HFF-Myc (cell line): ENCODE measurements at regions not wholly inside any gene's neighbourhood (a gene's known extent, or its start where the extent isn't known, plus 50 kb on each side); places are given as distances from the start of the nearest gene placed in this dataset.

Source experiments
- DNase-seq: peaks from one replicate; pipeline ENCODE4 v3.0.0-alpha.2; 2011; ENCODE audit warnings: low read depth; ENCODE audit errors: extremely low read depth
- H3K4me3 ChIP-seq: replicated peaks from 2 replicates; pipeline ENCODE4 v1.5.1; 2011; ENCODE audit warnings: low read depth, mild to moderate bottlenecking, control low read depth, low read length
- TF ChIP-seq, protein P1 (sequence below): IDR thresholded peaks from 2 replicates; pipeline ENCODE4 v1.5.1; 2012; ENCODE audit warnings: mild to moderate bottlenecking, low read depth, low read length, control low read depth; ENCODE audit errors: missing control alignments

GRCh38 chr4:124085561-124086180 is 626.9 kb downstream of the ANKRD50 start:
- no peak overlapping the region for H3K4me3 ChIP-seq
- no peak for DNase-seq
- TF ChIP-seq, protein P1, sequence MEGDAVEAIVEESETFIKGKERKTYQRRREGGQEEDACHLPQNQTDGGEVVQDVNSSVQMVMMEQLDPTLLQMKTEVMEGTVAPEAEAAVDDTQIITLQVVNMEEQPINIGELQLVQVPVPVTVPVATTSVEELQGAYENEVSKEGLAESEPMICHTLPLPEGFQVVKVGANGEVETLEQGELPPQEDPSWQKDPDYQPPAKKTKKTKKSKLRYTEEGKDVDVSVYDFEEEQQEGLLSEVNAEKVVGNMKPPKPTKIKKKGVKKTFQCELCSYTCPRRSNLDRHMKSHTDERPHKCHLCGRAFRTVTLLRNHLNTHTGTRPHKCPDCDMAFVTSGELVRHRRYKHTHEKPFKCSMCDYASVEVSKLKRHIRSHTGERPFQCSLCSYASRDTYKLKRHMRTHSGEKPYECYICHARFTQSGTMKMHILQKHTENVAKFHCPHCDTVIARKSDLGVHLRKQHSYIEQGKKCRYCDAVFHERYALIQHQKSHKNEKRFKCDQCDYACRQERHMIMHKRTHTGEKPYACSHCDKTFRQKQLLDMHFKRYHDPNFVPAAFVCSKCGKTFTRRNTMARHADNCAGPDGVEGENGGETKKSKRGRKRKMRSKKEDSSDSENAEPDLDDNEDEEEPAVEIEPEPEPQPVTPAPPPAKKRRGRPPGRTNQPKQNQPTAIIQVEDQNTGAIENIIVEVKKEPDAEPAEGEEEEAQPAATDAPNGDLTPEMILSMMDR, result no peak

- no peak overlapping the region for H3K4me3 ChIP-seq
- TF ChIP-seq, protein P1, result no peak
- no peak for DNase-seq
Measured at GRCh38 chr4:124090021-124090420, 622.5 kb downstream of the ANKRD50 start.

DNA sequence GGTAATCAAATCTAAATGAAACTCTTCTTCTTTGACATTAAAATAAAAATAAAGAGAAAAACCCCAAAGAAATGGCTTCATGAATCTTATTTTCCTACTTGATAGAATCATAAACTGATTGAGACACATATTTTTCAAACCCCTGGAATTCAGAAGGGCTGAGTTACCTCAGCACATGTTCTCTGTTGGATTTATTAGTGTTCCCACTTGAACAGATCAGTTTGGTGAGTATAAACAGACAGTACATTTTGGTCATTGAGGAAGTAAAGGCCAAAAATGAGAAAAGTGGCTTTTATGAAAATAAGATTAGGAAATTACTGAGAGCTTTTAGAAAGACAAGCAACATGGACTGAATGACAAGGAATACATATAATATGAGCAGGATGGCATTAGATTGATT is 620.4 kb downstream of the ANKRD50 start:
- TF ChIP-seq, protein P1, result no peak
- H3K4me3 ChIP-seq, result no peak overlapping the region
- no peak for DNase-seq

- TF ChIP-seq, protein P1, result no peak
- H3K4me3 ChIP-seq, result no peak overlapping the region
- peak; percentile 57 for DNase-seq
Measured at GRCh38 chr4:124092541-124092984, 620.0 kb downstream of the ANKRD50 start.

GRCh38 chr4:124095621-124096020 is 616.9 kb downstream of the ANKRD50 start:
- H3K4me3 ChIP-seq, result no peak overlapping the region
- TF ChIP-seq, protein P1, result no peak
- DNase-seq, result no peak

GRCh38 chr4:124096290-124096689 is 616.2 kb downstream of the ANKRD50 start:
- TF ChIP-seq, protein P1, result no peak
- no peak overlapping the region for H3K4me3 ChIP-seq
- DNase-seq, result no peak

DNA sequence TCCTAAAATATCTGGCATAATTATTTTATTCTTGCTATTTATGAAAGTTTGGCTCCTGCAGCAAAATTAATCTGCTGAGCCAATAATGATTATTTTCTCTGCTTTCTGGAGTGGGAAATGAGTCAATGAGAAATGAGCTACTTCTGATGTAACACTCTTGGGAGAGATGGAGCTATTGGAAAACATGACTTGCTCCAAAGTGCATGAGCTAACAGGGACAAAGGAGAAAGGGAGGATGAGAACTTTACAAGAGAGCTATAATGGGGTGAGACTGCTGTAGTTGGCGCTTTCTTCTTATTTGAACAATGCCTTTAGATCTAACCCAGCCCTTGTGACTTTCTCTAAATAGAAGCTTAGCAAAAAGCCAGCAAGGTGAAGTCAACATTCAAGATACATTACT is 615.1 kb downstream of the ANKRD50 start:
- H3K4me3 ChIP-seq, result no peak overlapping the region
- DNase-seq, result no peak
- TF ChIP-seq, protein P1, result no peak
